Nephron (organoid): ENCODE measurements at regions not wholly inside any gene's neighbourhood (a gene's known extent, or its start where the extent isn't known, plus 50 kb on each side); places are given as distances from the start of the nearest gene placed in this dataset.

Experiments used
- H3K27ac Mint-ChIP-seq, 3 experiments: 2 replicates each; pipeline ENCODE4 v1.8.0; 2020; ENCODE audit warnings: mixed read lengths in 3 of 3, mild to moderate bottlenecking in 2 of 3, moderate library complexity in 1 of 3
- H3K27me3 Mint-ChIP-seq: 2 replicates; pipeline ENCODE4 v1.8.0; 2021; ENCODE audit warnings: low read depth, mild to moderate bottlenecking, moderate library complexity, mixed read lengths
- H3K36me3 Mint-ChIP-seq: 2 replicates; pipeline ENCODE4 v1.8.0; 2020; ENCODE audit warnings: low read depth, mixed read lengths
- H3K4me1 Mint-ChIP-seq: 2 replicates; pipeline ENCODE4 v1.8.0; 2020; ENCODE audit warnings: mixed read lengths
- H3K4me3 Mint-ChIP-seq, 3 experiments: 2 replicates each; pipeline ENCODE4 v1.8.0; 2020; ENCODE audit warnings: mild to moderate bottlenecking in 3 of 3, mixed read lengths in 3 of 3, moderate library complexity in 2 of 3
- H3K9me3 Mint-ChIP-seq: 2 replicates; pipeline ENCODE4 v1.8.0; 2020; ENCODE audit warnings: mixed read lengths
- CTCF ChIP-seq, 3 experiments: fragments of 200-600 bp; sonication (generic); IDR thresholded peaks; one replicate each; pipeline ENCODE4 v1.5.0; 2021; ENCODE audit warnings: antibody characterized with exemption in 3 of 3; ENCODE audit not compliant: unreplicated experiment in 3 of 3

- no peaks in the 10 kb centered on the region for H3K36me3 Mint-ChIP-seq
- no peak for TF ChIP-seq CTCF (IDR thresholded peaks at IDR 0.05; ENCODE audit: unreplicated experiment in 3 of 3)
- peaks cover 15% of the 10 kb centered on the region for H3K4me1 Mint-ChIP-seq
- no peaks in the 10 kb centered on the region for H3K9me3 Mint-ChIP-seq
- H3K27ac Mint-ChIP-seq, result no peak overlapping the region
- H3K4me3 Mint-ChIP-seq, result no peak overlapping the region
- peaks cover 77% of the 10 kb centered on the region for H3K27me3 Mint-ChIP-seq
Observed at GRCh38 chr16:85991856-85992255, 92.9 kb downstream of the IRF8 start.

- TF ChIP-seq CTCF (IDR thresholded peaks at IDR 0.05; ENCODE audit: unreplicated experiment in 3 of 3), result no peak
- Mint-ChIP-seq H3K36me3 (no peaks in the 10 kb centered on the region), H3K27ac (no peak overlapping the region), H3K27me3 (peaks cover 76% of the 10 kb centered on the region), H3K9me3 (no peaks in the 10 kb centered on the region), H3K4me3 (no peak overlapping the region), H3K4me1 (peaks cover 13% of the 10 kb centered on the region)
Observed at GRCh38 chr16:85992359-85992758, 93.4 kb downstream of the IRF8 start.

- peaks cover 13% of the 10 kb centered on the region for H3K4me1 Mint-ChIP-seq
Observed at GRCh38 chr16:85992779-85993178, 93.8 kb downstream of the IRF8 start.

GRCh38 chr16:85994492-85995490 is 95.8 kb downstream of the IRF8 start:
- Mint-ChIP-seq H3K27ac (peak overlapping the region in 1 of 3 experiments; percentile 16), H3K36me3 (no peaks in the 10 kb centered on the region), H3K4me1 (peaks cover 10% of the 10 kb centered on the region), H3K4me3 (no peak overlapping the region), H3K9me3 (no peaks in the 10 kb centered on the region), H3K27me3 (peaks cover 68% of the 10 kb centered on the region)
- no peak for TF ChIP-seq CTCF (IDR thresholded peaks at IDR 0.05; ENCODE audit: unreplicated experiment in 3 of 3)

More at GRCh38 chr16:85992779-85993178, 93.8 kb downstream of the IRF8 start:
- Mint-ChIP-seq H3K9me3 (no peaks in the 10 kb centered on the region), H3K27ac (no peak overlapping the region), H3K4me3 (no peak overlapping the region), H3K36me3 (no peaks in the 10 kb centered on the region), H3K27me3 (peaks cover 79% of the 10 kb centered on the region)
- TF ChIP-seq CTCF (IDR thresholded peaks at IDR 0.05; ENCODE audit: unreplicated experiment in 3 of 3), result no peak

- Mint-ChIP-seq H3K27ac (peak overlapping the region in 1 of 3 experiments; percentile 16), H3K4me1 (peaks cover 5% of the 10 kb centered on the region), H3K27me3 (peaks cover 62% of the 10 kb centered on the region), H3K36me3 (no peaks in the 10 kb centered on the region), H3K4me3 (no peak overlapping the region), H3K9me3 (no peaks in the 10 kb centered on the region)
- no peak for TF ChIP-seq CTCF (IDR thresholded peaks at IDR 0.05; ENCODE audit: unreplicated experiment in 3 of 3)
Observed at GRCh38 chr16:85995541-85996423, 96.8 kb downstream of the IRF8 start.
